ENCODE measurements at regions not wholly inside any gene's neighbourhood (a gene's known extent, or its start where the extent isn't known, plus 50 kb on each side); places are given as distances from the start of the nearest gene placed in this dataset.

- intact Hi-C loops (cut with micrococcal nuclease) (no loop called here), dilution Hi-C loops (cut with HindIII; ENCODE audit: low sequenced_read_pairs, unreplicated experiment) (no loop called here), in situ Hi-C loops (cut with MboI; ENCODE audit: low sequenced_read_pairs) (no loop called here)
- no peak overlapping the region for H2BK15ac ChIP-seq (ENCODE audit: low read depth, low read length)
- H3K4me1 ChIP-seq (ENCODE audit: control insufficient read depth, insufficient read depth, low read length), result no peaks in the 10 kb centered on the region
- no peaks in the 10 kb centered on the region for H3K79me1 ChIP-seq (ENCODE audit: low read depth in 1 of 2, low read length in 2 of 2)
- TF ChIP-seq MAFK (IDR thresholded peaks at IDR 0.05; ENCODE audit: low read depth, low read length) (no peak), CHD1 (IDR thresholded peaks at IDR 0.05; ENCODE audit: low read depth, low read length) (no peak), NFE2L2 (IDR thresholded peaks at IDR 0.05; ENCODE audit: low read depth, low read length) (no peak), MXI1 (IDR thresholded peaks at IDR 0.05; ENCODE audit: borderline replicate concordance, low read depth, low read length) (no peak), FOS (IDR thresholded peaks at IDR 0.05; ENCODE audit: low read depth, low read length) (no peak), MAZ (IDR thresholded peaks at IDR 0.05; ENCODE audit: borderline replicate concordance, low read depth, low read length) (no peak), BHLHE40 (IDR thresholded peaks at IDR 0.05; ENCODE audit: low read depth, low read length) (no peak), SMC3 (IDR thresholded peaks at IDR 0.05; ENCODE audit: low read depth, low read length) (no peak), RAD21 (IDR thresholded peaks at IDR 0.05; ENCODE audit: low read length) (no peak), RFX5 (IDR thresholded peaks at IDR 0.05; ENCODE audit: low read depth, low read length) (no peak), POLR2A (IDR thresholded peaks at IDR 0.05; ENCODE audit: low read depth, low read length) (no peak)
- TF ChIP-seq, protein P1, sequence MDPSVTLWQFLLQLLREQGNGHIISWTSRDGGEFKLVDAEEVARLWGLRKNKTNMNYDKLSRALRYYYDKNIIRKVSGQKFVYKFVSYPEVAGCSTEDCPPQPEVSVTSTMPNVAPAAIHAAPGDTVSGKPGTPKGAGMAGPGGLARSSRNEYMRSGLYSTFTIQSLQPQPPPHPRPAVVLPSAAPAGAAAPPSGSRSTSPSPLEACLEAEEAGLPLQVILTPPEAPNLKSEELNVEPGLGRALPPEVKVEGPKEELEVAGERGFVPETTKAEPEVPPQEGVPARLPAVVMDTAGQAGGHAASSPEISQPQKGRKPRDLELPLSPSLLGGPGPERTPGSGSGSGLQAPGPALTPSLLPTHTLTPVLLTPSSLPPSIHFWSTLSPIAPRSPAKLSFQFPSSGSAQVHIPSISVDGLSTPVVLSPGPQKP (IDR thresholded peaks at IDR 0.05; ENCODE audit: borderline replicate concordance, low read depth, low read length), result no peak
- TF ChIP-seq, protein P2, sequence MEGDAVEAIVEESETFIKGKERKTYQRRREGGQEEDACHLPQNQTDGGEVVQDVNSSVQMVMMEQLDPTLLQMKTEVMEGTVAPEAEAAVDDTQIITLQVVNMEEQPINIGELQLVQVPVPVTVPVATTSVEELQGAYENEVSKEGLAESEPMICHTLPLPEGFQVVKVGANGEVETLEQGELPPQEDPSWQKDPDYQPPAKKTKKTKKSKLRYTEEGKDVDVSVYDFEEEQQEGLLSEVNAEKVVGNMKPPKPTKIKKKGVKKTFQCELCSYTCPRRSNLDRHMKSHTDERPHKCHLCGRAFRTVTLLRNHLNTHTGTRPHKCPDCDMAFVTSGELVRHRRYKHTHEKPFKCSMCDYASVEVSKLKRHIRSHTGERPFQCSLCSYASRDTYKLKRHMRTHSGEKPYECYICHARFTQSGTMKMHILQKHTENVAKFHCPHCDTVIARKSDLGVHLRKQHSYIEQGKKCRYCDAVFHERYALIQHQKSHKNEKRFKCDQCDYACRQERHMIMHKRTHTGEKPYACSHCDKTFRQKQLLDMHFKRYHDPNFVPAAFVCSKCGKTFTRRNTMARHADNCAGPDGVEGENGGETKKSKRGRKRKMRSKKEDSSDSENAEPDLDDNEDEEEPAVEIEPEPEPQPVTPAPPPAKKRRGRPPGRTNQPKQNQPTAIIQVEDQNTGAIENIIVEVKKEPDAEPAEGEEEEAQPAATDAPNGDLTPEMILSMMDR (conservative IDR thresholded peaks at IDR 0.05; ENCODE audit: low read depth, low read length), result no peak
- TF ChIP-seq, protein P3, sequence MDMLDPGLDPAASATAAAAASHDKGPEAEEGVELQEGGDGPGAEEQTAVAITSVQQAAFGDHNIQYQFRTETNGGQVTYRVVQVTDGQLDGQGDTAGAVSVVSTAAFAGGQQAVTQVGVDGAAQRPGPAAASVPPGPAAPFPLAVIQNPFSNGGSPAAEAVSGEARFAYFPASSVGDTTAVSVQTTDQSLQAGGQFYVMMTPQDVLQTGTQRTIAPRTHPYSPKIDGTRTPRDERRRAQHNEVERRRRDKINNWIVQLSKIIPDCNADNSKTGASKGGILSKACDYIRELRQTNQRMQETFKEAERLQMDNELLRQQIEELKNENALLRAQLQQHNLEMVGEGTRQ (IDR thresholded peaks at IDR 0.05; ENCODE audit: low read depth, low read length), result no peak
- no peak overlapping the region for H3K4ac ChIP-seq (ENCODE audit: low read depth, low read length)
- no peak for ATAC-seq (ENCODE audit: low read depth)
- CTCF ChIA-PET, result no interaction called here
- no CpG with 5 or more reads among the region's 4 CpGs for WGBS, 2 experiments (ENCODE audit: extremely low coverage in 2 of 2, insufficient read length in 1 of 2)
- no peak overlapping the region for H3K27ac ChIP-seq (ENCODE audit: insufficient read depth, low read length)
- H3K4me2 ChIP-seq (ENCODE audit: low read depth, low read length), result no peak overlapping the region
- no peaks in the 10 kb centered on the region for H3K9me3 ChIP-seq (ENCODE audit: control insufficient read depth, insufficient read depth, low read length)
- H3K9ac ChIP-seq (ENCODE audit: low read depth, low read length), result no peak overlapping the region
- no peak overlapping the region for H3K56ac ChIP-seq (ENCODE audit: extremely low read depth, insufficient read depth, low read length)
- no peak overlapping the region for H2BK5ac ChIP-seq (ENCODE audit: low read depth, low read length, poor library complexity, severe bottlenecking)
- no peak overlapping the region for H2BK20ac ChIP-seq (ENCODE audit: low read depth, low read length)
- no TSS peak for BruUV-seq (replicated peaks)
- no peak overlapping the region for H3K18ac ChIP-seq (ENCODE audit: low read depth, low read length)
- no peak overlapping the region for H3K14ac ChIP-seq (replicated peaks; ENCODE audit: low read depth, low read length)
- no peak for DNase-seq
- H3K27me3 ChIP-seq (ENCODE audit: control insufficient read depth, insufficient read depth, low read length), result no peaks in the 10 kb centered on the region
- H3K36me3 ChIP-seq (ENCODE audit: control insufficient read depth, insufficient read depth, low read length), result no peaks in the 10 kb centered on the region
- no peak overlapping the region for H4K5ac ChIP-seq (ENCODE audit: low read depth, low read length)
- H4K91ac ChIP-seq (ENCODE audit: insufficient read depth, low read depth, low read length), result no peak overlapping the region
- no peak overlapping the region for H2AK5ac ChIP-seq (ENCODE audit: low read depth, low read length)
- no peak overlapping the region for H2AK9ac ChIP-seq (replicated peaks; ENCODE audit: low read depth, low read length, poor library complexity)
- no peak overlapping the region for H3K23ac ChIP-seq (ENCODE audit: low read depth, low read length)
- POLR2A ChIA-PET (ENCODE audit: unreplicated experiment), result no interaction called here
- H4K8ac ChIP-seq (ENCODE audit: low read depth in 2 of 2, low read length in 2 of 2), result no peak overlapping the region
- no peaks in the 10 kb centered on the region for H3K9me1 ChIP-seq (ENCODE audit: insufficient read depth, low read length)
- H4K20me1 ChIP-seq (ENCODE audit: insufficient read depth, low read length), result no peaks in the 10 kb centered on the region
- H2BK120ac ChIP-seq (ENCODE audit: low read depth, low read length), result no peak overlapping the region
- H3K4me3 ChIP-seq (ENCODE audit: insufficient read depth, low read depth, low read length), result no peak overlapping the region
- no peak overlapping the region for H2AFZ ChIP-seq (replicated peaks; ENCODE audit: low read length, poor library complexity)
Measured at GRCh38 chr4:181004056-181004455, 1239.1 kb upstream of the TENM3 start.

Data from IMR-90 (cell line).